ENCODE measurements at regions not wholly inside any gene's neighbourhood (a gene's known extent, or its start where the extent isn't known, plus 50 kb on each side); places are given as distances from the start of the nearest gene placed in this dataset.

DNA sequence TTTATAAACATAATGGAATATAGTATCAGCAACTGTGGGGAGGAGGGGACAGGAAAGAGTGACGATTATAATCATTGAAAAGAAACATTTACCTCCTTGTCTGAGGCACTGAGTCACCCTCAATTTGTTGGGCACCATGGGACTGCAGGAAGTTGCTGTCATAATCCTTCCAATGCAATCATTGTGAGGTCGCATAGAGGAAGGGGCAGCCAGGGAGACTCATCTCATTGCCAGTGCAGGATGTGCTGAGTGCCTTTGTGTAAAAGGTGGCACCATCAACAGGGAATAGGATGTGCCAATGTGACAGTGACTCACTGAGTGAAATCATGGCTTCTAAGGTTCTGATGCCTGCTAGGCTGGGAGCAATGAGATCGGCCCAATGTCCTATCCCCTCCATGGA is 300.4 kb upstream of the ADAMTS9 start:
- no peak for DNase-seq

DNA sequence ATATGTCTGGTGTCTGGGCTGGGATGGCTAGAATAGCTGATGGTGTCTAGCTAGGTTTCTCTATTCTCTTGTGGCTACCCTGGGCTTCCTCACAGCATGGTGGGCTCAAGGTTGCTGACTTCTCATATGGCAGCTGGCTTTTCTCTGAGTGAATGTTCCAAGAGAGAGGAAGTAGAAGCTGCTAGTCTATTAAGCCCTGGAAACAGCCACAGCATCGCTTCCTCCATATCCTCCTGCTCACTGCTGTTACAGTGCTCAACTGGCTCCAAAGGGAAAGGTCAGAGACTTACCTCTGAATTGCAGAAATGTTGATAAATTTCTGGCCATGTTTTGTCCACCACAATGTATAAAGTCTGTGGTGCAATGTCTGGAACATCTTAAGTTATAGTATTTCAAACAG is 299.9 kb upstream of the ADAMTS9 start:
- no peak for DNase-seq

DNA sequence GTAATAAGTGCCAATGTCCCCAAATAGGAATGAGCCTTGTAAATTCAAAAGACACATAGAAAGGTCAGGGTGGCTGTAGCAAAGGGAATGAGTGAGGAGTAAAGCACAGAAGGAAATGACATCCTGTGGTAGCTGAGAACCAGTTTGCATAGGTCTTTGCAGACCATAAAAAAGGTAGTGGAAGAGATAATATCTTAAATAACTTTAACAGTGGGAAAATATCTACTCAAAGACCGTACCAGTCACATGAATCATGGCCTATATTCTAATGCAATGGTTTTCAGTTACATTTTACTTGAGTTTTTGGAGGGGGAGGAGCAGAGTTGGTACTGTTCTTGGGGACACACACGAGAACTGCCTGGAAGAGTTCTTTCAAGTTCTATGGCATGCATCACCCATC is 297.3 kb upstream of the ADAMTS9 start:
- DNase-seq: no peak

DNA sequence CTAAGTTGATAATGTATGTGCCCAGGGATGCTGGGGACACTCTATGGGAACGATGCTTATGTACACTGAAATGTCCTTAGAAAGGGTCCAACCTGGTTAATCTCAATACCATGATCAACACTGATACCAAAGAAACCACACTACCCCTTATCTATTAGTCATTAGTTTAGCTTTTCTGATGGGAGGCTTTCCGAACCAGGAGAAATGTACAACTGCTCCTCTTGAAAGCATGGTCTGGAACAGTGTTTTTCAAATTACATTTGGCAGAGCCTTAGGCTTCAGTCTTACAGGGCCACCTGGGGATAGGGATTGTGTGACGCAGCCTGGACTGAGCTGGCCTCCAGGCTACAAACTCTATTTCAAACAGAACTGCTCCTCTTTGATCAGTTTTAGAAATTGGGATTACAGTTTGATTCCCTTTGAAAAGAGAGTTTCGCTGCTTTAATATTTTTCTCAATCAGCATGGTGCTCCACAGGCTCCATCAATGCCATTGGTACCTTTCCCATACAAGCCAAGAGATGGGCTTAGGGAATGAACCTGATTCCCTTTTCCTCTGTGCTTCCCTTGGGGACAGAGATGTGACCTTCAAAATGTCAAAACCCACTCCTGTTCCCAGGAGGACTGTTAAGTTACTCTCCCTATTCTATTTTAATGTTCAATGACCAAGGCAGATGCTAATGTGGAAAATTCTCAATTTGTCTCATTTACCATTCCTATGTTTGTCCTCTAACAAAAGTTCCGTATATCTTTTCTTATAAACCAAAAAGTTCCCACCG is 296.0 kb upstream of the ADAMTS9 start:
- DNase-seq: no peak

DNA sequence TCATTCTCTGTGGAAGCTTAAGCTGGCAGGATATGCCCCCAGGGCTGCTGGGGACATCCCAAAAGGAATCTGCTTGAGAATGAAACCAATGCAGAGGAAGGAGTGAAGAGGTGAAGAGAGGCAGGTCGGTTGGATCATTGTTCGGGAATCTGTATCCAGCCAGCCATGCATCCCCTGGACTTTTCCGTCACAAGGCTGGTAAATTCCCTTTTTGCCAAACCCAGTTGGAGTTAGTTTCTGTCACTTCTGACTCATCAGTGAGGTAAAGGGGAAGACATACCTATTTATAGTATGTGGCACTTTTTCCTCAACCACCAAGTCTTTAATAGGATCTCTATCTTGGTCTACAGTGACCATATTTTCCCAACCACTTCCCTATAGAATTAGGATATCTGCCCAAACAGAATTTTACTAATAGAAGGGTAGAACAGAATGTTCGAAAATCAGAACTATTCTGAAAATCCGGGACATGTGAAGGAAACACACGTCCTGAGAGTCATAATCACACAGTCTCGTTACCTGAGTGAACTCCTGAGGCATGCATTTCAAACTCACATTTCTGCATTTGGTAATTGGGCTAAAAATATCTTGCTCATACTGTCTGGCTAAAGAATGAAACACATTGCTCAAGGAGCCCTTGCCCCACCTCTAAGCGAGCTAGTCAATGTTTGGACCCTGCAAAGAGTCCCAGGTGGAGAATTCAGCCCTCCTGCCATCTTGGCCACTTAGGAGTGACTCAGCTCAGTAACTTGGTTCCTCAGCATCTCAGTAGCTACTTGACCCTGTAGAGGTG is 289.7 kb upstream of the ADAMTS9 start:
- no peak for DNase-seq

DNA sequence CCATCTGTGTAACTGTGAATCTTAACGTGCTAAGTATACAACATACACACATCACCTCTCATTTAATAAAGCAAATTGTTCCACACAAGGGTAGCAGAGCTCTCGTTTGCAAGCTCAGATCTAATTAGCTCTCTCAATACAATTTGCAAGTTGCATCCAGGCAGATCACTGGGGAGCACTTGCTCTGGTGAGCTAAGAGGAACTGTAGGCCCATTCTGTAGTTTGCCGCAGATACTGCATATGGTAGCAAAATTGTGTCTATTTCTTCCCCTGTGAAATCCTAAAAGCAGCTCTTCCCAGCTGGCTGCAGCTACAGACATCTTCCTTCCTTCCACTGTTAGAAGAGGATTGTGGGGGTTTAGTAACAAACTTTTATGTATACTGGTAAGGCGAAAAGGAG is 288.7 kb upstream of the ADAMTS9 start:
- DNase-seq: no peak

DNA sequence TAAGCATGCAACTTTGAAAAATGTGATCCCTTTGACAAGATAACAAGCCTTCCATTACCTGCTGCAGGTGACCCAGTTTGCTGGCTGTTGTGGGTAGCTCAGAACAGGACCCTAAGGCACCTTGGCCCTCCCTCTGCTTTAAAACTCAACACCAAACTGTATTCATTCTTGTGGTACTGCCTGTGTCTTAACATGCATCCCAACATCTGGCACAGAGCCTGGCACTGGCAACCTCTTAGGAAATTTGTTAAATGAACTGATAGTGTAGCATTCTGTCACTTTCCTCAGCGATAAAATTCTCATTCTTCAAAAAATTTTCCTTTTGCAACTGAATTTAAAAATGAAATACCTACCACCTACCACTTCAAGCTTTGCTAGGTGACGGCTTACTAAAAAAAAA is 287.3 kb upstream of the ADAMTS9 start:
- no peak for DNase-seq

DNA sequence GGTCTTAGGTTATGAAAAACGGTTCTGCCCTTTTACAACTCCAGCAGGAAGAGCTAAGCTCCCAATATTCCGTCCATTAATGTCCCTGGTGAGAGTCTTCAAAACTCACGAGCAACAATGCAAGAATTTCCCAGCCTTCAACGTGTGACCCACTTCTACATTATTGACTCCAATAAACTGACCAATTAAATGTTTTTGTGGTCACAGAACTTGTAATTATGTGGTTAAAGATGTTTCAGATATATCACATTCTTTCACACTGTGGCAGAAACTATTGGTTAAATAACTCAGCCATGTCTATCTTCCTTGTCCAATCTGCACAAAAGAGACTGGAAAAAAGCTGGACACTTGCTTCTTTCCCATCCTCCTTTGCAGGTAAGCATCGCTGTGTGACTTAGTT is 286.6 kb upstream of the ADAMTS9 start:
- DNase-seq: no peak

DNA sequence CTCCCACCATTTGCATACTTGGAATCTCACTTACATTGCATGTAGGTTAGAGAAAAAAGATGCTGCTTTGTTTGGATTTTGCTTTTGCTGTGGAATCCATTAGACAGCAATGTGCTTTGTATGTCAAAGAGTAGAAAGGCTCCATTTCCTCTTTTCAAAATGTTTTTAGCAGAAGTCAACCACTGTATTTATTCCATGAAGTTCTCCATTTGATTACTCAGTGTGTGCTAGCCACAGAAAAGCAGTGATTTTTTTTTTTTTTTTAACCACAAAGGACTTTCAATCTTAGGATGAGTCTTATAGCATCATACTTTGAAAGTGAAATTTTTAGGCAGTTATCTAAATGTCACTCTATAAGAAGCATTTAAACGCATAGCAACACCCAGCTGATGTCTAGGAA is 285.0 kb upstream of the ADAMTS9 start:
- DNase-seq: no peak

DNA sequence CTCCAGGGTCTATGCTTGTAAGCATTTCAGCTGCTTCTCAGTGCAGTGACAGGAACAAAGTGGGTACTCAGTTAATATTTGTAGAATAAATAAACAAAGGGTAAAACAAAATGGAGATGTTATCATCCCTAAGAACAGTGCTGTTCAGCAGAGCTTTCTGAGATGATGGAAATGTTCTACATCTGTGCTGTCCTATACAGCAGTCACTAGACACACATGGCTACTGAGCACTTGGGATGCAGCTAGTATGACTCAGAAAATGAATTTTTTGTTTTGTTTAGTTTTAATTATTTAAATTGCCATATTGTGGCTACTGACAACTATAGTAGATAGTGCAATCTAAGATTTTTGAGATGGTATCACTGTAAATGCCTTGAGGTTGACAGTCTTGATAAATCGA is 283.8 kb upstream of the ADAMTS9 start:
- no peak for DNase-seq

DNA sequence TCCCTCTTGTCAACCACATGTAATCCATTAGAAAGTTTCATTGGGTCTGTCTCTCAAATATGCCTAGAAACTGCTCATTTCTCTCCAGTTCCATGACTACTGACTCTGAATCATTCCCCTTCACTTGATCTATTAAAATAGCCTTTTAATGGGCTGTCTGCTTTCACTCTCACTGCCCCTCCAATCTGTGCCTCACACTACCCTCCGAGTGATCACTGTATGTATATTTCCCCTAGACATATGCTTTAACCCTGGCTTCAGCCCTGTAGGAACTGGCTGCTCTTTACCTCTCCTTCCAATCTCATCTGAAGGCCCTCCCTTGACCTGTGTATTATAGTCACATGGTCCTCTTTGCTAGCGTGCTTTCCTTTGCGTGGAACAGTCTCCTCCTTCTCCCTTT is 282.8 kb upstream of the ADAMTS9 start:
- no peak for DNase-seq

DNA sequence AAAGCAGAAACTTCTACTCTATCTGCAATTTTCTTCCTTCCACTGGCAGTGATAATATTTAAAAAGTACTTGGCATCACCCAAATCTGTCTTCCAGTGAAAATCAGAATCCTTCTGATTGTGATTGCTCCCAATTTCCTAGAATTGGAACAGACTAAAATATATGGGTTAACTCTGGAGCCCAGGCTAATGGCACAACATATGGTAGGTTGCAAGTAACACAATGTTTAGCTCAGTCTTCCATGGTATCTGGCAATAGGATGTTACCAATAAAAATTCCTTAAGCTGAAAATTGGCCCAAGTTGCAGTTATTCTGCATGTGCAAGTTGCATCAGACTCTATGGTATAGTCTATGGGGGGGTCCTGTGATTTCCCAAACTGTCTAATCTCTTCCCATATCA is 273.5 kb upstream of the ADAMTS9 start:
- DNase-seq: no peak

DNA sequence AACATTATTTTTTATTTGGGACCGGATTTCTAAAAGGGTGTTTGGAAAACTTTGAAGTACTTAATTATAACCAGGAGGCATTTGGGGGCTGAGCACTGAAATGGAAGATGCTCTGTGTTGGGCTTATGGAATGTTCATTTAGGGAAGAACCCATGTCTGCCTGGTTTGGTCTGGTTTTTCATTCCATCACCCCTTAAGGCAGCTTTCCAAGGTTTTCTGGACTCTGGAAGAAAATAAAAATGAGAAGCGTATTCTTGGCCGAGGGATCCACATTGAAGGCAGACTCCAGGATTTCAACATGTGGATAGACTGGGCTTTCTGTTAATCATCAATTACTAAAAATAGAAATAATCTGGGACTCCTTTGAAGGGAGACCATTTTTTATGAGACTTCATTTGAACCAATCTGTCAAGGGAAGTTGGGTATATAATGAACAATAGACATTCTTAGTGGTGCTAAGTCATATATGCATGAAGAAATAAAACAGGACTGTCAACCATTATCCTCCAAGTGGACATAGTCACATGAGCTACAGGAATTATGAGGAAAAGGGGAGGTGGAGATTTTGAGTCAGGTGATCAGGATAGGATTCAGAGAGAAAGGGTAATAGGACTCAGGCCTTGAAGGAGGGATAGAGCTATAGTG is 270.5 kb upstream of the ADAMTS9 start:
- DNase-seq: no peak

DNA sequence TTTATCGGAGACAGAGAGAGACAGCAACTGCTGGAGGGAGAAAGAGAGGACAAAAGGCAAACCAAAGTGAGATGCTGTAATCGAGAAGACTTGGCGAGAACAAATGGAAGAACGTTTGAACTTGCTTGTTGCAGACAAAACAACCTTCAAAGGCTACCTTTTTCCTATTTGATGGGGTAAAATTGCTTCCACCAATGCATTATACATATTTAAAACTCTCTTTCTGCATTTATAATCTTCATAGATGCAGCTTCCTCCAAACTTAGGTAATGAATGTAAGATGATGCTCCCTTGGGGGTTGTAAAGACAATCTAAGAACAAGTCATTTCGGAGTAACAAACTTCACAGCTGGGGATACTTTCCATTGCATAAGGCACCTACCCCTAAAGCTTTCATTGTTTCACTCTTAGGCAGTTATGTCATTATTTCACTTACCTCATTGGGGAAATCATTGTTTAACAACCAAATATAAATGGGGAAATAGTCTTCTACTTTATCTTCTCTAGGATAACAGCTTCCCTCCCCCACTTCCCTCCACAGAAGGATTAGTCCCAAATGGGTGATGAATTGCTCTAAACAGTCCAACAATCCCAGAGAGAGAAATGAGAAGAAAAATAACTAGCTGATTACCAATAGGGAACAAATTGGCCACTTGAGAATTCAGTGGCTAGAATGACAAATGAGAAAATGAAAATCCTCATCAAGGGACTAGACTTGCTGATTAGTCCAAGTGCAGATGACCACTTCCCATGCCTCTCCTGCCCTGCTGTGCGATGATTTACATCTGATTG is 269.8 kb upstream of the ADAMTS9 start:
- no peak for DNase-seq

DNA sequence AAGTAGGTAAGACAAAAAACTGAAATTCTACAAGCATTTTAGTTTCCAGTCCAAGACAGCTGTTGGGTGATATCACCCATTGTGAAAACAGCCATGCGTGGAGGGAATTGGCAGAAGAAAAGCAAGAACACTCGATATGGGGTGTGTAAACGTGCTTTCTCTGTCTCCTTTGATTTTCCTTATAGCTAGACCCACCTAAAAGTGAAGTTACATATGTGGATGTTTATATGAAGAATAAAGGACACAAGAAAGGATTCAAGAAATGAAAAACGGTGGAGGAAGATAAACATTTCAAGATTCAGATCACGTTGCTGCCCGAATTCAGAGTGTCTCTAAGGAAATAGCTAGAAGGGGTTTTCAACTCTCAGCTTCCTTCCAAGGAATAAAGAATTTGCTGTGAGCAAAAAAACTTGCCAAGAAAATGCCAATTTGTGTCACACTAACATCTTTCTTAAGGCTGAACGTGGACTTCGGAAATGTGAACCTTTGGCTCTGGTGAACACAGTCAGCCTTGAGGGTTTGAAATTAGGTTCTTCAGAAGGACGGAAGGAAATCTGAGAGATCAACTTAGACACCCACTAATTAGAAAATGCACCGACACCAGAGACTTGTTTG is 269.0 kb upstream of the ADAMTS9 start:
- DNase-seq: no peak

DNA sequence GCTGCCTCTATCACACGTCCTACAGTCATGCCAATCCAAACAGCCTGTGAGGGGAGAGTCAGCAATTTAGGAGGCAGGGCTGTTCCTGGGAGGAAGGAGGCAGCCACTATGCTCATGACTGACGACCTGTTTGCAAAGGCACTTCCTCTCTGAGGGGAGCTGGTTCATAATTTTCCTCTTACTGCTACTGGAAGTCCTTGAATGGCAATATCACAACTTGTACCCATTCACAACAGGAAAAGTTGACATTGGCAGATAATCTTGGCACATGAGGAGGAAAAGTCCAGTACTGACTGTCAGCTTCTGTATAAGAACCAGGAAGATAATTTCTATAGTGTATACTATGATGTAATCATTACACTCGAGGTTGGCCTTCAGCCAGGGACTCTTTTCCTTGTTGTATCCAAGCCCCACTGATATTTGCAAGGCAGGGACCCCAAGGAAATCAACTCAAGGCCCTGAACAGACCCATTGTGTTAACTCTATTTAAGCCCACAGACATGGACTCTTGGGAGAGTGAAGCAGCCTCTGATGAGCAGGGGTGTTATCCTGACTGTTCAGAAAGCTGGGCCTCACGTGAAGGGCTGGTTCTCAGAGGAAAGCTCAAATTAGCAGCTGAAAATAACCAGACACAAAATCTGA is 267.3 kb upstream of the ADAMTS9 start:
- peak in 2 of 3 experiments; percentile 3 to 21 for DNase-seq

DNA sequence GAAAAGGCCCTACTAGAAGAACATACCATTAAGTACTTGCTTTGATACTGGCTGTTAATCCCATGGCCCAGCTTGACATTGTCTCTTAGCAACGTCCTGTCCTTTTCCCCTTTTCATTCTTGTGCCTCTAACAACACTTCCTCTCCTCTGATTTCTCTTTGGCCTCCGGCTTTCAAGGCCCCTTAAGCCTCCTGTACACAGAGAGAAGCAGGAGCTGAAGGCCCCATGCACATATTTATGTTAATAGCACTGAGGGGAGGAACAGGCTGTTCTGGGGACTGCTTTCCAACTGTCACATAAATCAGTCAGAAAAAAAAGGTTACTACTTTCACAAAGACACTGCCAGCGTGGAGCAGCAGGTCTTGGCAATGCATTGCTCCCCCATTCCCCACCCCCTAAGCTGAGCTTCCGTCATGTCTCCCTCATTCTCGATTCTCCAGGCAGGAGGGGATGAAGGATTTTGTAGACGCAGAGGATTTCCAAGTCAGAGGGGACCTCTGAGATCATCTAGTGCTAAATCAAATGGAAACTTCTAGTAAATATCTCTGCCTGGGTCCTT is 257.4 kb upstream of the ADAMTS9 start:
- peak in 2 of 3 experiments; percentile 47 to 86 for DNase-seq

DNA sequence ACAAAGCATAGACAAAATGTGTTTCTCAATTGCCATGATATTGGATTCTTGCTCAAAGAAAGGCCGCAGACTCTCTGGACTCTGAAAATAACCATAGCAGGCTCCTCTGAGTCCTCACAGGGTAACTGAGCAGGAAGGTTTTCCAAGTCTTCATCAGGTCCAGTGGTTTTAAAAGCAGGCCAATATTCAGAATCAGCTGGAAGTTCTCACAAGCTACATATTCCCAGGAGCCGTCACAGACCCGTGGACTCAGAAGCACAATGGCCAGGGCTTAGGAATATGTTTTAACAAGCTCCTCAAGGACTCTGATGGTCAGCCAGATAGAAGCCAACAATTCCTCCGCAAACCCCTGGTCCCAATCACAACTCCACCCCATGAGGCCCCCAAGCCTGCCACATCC is 256.1 kb upstream of the ADAMTS9 start:
- no peak for DNase-seq

DNA sequence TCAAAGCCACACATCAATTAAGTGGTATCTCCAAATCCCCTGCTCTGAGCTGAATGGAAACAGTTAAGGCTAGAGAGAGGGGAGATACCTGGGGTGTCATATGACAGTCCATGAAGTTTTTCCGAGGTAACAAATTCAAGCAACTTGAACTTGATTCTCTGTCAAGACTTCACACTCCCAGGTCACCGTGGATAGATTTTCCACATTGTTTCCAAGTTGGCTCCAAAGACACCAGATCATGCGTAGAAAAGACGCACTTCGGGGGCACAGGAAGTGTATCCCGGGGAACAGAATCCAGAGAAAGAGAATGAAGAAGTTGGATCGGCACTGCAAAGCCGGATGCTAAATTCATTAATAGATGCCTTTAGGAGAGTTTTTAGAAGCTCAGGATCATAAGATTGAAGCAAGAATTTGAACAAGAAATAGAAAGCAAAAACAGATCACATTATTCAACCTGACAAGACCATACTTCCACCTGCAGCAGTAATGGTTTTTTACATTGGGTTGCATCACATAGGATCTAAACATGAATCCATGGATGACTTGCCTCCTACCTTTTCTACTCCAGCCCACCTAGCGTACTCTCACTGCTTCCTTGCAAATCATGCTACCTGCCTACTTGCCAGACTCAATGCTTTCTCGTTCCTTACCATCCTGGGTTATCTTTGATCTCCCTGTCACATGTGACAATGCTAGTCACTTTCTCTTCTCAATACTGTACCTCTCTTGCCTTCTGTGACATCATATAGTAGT is 253.0 kb upstream of the ADAMTS9 start:
- DNase-seq: no peak

DNA sequence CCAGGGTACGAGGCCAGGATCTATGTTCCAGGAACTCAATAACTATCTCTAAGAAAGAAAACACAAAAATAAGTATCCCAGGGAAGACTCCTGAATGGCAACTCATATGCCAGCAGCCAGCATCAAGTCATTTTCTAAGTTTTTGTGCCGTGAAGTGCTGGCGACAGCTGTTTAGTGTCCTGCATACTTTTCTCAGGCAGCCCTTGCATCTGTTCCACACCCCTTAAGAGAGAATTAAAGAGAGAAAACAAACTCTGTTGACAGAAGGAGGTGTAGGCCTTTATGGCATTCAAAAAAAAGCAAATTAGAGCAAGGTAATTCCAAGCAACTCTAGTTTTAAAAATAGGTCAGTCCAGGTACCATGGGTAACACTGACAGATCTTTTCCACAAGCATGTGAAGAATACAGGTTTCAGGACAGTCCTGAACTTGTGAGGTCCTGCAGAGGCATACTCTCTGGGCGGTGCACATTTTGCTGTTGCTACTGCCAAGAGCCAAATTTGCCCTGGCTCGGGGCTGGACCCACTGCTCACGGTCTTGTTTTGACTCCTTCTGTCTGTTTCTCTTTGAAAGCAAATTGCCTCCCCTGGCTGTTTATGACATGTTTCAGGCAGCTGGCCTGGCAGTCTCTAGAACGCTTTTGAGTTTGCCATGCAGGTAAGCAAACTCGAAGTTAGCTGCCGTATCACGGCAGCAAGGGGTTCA is 252.1 kb upstream of the ADAMTS9 start:
- no peak for DNase-seq

All from NCI-H1417 (cell line).